GM21360 (cell line): ENCODE measurements at regions not wholly inside any gene's neighbourhood (a gene's known extent, or its start where the extent isn't known, plus 50 kb on each side); places are given as distances from the start of the nearest gene placed in this dataset.
"Not testable (repeated sequence)": the region's sequence is repeated elsewhere in the genome, so short reads cannot be mapped to it uniquely, and the experiment has no call there.

Experiments used
- ATAC-seq: cut with Tn5 transposase; IDR thresholded peaks from one replicate; pipeline ENCODE4 v1.9.1; 2021; ENCODE audit warnings: mild to moderate bottlenecking, moderate library complexity; ENCODE audit not compliant: unreplicated experiment

DNA sequence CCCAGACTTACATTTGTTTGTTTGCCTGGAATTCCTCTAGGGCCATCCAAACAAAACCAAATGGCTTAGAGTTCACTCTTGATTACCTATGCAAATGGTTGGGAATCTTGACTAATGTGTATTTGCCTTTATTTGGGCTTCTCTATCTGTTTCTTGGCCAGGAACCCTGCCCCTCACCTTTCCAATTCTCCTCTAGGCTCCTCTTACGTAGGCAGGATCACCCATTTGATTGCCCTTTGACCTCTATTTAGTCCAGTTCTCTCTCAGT lies 123.0 kb upstream of the DYRK2 start:
- no peak for ATAC-seq

DNA sequence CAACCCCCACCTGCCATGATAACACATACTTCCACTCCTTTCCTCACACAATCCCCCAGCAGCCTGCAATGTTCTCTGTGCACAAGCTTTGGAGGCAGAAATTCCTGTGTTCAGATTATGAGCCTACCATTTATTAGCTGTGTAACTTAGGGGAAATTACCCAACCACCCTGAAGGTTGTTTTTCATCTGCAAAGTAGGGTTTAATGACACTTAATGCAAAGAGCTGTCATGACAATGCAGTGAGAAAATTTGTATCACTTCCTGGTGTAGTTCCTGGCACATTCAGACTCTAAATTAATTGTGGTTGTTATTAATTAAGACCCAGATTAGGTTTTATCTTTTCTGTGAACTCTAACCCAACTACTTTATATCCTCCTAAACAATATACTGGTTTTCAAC lies 122.4 kb upstream of the DYRK2 start:
- no peak for ATAC-seq

DNA sequence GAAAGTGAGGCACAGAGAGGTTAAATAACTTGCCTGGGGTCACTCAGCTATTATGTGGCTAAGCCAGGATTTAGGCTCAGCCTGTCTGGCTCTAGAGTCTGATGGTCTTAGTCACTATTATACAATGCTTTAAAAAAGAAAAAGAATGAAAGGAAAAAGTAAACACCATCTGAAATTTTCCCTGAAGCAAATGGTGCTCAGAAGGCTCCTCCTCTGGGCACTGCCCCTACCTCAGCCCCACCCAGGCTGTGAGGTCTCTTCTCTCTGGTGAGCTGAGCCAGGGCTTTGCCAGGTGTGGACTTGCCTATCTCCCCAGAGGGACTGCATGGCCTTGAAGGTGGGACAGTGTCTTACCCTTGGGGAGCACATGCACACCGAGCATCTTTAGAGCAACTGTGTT lies 117.5 kb upstream of the DYRK2 start:
- no peak for ATAC-seq

DNA sequence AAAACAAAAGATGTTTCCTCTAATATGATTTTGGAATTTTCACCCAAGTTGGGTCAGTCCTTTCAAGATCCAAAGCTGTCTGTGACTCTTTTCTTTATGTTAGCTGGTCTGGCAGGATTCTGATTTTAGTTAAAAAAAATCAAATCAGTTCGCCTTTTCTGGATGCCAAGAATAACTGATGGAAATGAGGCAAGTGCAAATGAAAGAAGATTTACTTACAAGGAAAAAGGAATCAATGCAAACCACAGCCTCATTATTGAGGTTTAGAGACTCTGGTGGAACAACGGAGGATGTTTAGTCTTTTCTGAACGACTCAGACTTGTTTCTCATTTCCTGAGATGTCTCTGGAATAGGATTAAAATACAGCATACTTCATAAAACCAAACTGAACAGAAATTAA lies 117.0 kb upstream of the DYRK2 start:
- ATAC-seq: no peak

DNA sequence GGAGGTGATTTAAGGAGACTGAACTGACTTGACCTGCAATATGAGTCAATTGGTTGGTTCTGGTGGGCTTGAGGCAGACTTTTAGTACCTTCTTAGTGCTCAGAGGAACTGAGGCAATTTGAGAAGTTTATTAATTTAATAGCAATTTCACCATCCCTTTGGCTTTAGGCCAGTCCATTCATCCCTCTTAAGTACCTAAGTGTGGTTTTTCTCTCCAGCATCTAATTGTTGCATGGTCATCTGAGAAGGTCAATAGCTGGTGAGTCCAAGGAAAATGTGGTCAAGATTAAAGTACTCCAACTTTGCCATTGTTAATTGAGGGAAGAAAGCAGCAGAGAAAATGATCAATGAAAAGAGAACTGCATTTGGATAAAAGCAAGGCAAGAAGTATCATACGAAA lies 115.4 kb upstream of the DYRK2 start:
- ATAC-seq: no peak

DNA sequence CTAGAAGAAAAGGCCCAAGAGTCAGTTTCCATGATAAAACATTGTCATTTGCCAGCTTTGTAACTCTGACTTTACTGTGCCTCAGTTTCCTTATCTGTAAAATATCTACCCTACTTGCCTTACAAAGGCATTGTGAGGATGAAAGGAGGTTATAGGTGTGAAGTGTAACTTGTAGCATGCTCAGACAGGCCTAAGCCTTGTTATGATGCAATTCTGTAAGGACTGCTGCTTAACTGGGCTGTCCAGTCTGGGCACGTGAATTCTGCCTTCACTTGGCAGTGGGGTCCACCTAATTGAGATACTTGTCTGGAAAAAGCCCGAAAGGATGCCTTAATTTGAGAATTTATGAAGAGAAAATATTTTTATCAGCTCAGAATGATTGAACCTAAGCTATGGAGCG lies 114.5 kb upstream of the DYRK2 start:
- no peak for ATAC-seq

DNA sequence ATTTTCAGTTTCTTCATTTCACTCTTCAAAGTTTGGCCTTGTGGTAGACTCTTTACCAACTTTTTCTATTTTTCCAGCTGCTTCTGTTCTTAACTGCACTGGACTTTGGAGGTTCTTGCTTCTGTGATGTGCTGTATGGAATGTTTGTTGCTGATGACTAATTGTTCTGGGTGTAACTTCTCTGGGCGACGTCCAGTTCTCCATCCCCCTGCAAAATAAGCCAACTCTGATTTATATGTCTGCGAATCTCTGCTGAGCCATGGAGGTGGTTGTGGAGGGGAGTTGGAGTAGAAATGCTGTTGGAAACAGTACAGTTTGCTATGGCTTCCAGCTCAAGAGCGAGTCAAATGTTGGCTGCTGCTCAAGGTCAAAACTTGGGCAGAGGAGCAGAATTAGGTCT lies 113.9 kb upstream of the DYRK2 start:
- ATAC-seq: no peak

DNA sequence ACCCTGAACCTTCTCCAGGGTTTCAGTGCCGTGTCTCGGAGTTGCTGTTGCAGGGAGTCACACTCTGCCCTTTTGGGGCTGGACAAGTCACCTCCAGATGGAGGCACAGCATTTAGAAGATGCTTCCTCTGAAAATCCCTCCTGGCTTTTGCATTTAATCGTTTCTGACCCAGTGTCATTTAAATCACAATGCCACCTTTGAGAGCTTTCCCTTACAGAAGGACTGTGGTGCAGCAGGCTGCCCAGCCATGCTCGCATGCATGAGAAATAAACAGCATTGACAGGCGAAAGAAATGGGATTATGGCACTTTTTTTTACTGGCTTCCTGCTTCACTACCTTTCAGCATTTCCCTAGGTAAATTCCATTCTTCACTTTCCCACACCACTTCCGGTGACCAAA lies 113.4 kb upstream of the DYRK2 start:
- no peak for ATAC-seq

DNA sequence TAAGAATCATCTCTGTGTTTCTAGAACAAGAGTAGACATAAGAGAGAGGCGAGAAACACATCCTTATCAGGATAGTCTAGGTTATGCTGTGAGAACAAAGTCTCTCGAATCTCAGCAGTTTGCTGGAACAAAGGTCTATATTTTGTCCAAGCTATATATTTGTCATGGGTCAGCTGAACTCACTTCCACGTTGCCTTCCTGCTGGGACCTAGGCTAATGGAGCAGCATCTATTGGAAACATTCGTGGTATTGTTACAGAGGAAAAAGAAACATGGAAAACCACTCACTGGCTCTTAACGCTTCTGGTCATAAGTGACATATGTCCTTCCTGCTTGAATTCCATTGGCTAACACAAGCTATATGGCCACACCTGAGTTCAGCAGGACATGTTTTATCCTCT lies 112.6 kb upstream of the DYRK2 start:
- ATAC-seq: no peak

DNA sequence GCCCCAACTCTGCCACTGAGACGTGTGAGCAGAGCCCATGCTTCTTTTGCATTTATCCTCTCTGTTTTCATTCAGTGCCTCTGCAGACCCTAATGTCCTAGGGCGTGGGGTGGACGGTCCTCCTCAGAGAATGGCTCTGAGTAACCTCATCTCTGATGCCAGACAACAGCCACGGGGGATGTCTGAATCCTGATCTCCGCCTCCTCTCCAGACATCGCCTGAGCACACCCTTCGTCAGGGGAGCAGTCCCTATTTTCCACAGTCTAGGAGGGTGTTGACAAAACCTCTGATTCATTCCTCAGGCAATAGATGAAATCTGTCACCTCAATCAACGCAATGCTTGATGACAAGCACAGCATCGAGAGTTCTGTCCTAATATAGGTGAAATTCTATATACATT lies 109.2 kb upstream of the DYRK2 start:
- ATAC-seq: no peak

DNA sequence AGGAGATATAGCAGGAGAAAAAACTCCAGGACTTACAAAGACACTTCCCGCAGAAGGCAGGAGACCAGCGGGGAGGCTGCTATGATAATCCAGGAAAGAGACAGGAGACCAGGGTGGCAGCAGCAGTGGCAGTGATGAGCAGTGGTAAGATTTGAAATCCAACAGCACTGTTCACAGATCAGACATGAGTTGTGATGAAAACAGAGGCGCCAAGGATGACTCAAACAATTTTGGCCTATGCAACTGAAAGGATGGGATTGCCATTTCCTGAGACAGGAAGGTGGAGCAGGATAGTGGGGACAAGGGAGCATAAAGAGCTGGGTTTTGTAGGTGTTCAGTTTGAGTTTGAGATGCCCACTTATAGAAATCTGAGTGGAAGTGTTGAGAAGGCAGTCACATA lies 108.6 kb upstream of the DYRK2 start:
- no peak for ATAC-seq

DNA sequence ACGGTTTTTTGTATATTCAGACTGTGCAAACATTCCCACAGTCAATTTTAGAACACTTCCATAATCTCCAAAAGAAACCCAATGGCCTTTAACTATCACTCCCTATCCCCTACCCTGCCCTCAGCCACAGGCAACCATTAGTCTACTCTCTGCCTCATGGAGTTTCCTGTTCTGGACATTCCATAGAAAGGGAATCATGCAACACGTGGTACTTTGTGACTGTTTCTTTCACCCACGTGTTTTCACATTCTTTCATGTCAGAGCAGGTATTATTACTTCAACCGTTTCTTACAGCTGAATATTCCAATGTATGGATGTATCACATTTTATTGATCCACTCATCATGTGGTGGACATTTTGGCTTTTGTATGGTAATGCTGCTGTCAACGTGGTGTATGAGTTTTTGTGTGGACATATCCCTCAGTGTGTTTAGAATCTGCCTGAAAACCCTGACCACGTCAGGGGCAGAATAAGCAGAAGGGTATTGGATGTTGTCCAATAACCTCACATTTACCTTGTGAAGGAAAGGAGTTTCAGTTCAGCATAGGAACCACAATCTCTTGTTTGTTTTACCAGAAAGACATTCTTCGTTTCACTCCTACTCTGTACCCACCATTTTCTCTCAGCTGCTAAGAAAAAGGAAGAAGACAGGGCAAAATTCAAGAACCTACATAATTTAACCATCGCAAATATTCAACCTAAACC lies 107.5 kb upstream of the DYRK2 start:
- ATAC-seq: no peak

DNA sequence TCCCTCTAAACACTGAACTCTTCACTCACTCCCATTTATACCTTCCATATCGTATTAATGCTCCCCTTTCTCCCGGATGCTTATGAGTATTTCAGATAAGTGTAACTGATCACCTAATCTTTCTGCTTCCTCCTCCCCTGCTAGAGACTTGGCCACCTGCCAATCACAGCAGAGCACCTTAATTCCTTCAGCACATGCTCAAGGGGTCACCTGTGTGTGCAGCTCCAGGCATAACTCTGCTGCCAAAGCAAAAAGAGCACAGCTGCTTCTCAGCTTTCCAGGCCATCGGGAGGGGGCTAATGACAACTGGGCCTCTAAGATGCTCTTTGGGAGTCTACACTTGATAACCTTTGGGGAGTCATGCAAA lies 106.9 kb upstream of the DYRK2 start:
- ATAC-seq: no peak

DNA sequence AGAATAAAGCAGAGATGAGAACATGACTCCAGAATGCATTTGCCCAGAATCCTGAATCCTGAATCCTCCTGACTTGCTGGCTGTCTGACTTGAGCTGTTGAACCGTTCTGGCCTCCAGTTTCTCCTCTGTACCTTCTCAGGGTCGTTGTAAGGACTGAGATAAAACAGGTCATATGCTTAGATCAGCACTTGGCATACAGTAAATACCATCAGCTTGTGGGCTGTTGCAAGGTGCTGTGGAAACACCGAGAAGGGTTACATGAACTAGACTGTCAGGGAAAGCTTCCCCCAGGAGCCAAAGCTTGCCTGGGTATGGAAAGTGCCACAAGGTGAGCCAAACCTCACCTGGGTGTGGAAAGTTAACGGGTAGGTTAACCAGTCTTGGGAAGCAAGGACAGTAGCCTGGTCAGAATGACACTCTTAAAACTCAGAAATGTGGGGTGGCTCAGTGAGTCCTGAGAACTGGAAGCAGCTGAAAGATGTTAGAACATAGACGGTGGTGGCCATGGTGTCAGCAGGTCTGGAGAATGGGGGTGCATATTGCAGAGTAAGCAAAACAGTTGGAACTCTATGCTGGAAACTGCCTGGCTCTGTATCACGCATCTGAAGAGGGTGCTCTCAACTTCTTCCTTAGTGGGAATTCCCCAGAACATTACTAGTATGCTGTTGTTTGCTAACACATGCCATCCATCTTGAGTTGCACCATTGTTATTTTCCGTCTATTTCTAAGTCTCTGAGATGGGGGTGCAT lies 105.3 kb upstream of the DYRK2 start:
- no peak for ATAC-seq

DNA sequence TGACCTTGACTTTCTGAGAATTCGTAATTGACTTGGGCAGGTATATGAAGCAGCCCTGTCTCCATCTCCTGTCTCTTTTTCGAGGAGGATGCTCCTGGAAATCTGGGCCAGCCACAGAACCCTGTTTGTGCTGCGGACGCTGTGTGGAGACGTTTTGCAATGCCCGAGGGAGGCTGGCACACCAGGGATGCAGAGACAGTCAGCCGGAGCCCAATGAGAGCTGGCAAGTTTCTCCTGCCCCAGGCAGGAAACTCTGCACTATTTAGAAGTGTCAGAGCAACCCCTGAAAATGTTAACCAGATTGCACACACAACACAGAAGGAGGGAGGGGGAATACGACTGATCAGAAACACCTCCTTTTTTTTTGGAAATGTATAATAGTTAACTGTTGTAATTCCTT lies 103.2 kb upstream of the DYRK2 start:
- ATAC-seq: no peak

DNA sequence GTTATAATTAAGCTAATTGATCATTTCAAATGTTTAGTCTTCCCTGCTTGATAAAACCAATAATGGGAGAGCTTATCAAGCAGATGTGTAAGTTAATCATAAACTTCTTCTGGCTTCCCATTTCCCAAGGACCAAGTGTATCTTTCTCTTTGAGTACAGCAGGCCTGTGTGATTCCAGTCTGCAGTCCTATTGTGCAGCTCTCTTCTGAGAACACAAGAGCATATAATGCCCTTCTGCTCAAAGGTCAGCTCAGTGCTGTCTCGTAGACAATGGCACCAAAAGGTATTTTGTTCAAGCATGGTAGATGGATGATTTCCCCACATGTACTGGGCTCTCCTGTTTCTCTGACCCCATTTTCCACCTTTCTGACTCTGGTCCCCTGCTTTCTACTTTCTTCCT lies 101.8 kb upstream of the DYRK2 start:
- no peak for ATAC-seq

DNA sequence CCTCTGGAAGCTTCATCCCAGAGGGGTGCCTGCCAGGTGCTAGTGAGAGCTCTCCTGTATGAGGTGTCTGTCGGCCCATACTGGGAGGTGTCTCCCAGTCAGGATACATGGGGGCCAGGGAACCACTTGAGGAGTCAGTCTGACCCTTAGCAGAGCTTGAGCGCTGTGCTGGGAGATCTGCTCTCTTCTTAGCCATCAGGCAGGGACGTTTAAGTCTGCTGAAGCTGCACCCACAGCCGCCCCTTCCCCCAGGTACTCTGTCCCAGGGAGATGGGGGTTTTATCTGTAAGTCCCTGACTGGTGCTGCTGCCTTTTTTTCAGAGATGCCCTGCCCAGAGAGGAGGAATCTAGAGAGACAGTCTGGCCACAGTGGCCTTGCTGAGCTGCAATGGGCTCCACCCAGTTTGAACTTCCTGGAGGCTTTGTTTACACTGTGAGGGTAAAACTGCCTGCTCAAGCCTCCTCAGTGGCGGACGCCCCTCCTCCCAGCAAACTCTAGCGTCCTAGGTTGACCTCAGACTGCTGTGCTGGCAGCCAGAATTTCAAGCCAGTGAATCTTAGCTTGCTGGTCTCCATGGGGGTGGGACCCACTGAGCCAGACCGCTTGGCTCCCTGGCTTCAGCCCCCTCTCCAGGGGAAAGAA lies 93.3 kb upstream of the DYRK2 start:
- ATAC-seq: not testable (repeated sequence)

DNA sequence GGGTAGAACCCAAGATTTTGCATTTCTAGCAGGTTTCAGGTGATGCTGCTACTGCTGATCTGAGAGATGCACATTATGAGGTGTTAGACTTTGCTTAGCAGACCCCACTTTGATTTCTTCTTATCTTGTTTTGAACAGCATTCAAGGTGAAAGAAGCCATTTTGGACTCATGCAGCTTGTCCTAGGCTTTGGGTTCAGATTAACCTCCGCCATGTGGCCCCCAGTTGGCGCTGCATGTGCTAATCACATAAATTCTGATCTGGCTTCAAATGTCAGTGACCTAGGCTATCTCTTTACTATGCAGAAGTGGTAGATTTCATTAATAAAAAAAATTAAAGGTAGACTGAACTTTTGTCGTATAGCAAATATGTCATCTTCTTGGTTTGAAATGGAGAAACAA lies 89.8 kb upstream of the DYRK2 start:
- no peak for ATAC-seq

DNA sequence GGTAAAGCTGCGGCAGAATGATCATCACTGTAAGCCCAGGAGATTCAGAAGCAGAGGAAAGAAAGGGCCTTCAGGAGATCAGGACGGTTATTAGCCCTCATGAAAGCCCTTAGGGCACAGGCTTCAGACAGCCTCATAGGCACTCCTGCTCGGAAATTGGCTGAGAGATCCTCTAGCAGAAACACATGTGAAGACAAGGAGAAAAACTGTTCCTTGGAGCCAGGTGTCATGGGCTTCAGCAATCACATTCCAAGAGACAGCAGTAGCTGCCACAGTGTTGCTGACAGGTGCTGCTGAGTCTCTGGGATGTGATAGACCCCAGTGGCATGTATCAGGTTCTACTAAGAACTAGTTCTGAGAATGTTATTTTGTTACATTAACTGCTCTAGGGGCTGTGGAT lies 88.8 kb upstream of the DYRK2 start:
- no peak for ATAC-seq

DNA sequence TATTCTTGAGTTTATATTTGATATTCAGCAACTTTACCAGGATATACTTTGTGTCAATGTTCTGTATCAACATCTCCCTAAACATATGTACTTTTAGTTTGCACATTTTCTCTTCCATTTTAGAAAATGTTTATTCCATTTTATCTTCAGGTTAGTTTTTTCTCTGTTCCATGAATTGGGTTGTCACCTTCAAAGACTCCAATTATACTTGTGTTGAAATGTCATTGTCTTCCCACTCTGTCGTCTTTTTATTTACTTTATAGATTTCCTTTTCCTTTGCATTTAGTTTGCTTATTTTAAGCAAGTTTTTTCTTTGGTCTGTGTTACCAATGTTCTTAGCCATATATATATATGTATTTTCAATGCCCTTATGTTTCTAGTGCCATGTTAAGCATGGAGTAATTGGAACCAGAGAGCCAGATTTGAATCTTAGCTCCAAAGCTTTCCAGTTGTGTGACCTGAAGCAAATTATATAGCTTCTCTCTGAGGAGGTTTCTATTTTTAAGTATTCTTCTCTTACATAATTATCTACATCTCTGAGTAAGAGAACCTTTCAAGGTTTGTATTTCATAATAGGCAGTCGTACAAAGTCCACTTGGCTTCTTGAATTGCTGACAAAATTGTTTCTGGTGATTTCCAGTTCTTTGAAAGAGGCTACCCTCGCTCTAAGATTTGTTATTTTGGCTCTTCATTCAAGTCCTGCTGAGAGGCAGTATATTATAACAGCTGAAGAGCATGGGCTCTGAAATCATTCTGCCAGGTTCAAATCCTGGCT lies 85.8 kb upstream of the DYRK2 start:
- ATAC-seq: no peak

DNA sequence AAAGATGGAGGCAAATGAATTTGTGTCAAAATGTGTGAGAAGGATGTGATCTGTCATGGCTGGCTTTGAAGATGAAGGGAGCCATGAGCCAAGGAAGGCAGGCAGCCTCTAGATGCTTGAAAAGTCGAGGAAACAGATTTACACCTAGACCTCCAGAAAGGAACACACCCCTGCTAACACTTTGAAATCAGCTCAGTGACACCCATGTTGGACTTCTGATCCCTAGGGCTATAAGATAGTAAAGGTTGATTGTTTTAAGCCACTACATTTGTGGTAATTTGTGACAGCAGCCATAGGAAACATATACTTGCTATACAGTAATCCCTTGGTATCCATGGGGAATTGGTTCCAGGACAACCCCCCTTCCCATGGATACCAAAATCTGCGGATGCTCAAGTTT lies 80.5 kb upstream of the DYRK2 start:
- no peak for ATAC-seq

DNA sequence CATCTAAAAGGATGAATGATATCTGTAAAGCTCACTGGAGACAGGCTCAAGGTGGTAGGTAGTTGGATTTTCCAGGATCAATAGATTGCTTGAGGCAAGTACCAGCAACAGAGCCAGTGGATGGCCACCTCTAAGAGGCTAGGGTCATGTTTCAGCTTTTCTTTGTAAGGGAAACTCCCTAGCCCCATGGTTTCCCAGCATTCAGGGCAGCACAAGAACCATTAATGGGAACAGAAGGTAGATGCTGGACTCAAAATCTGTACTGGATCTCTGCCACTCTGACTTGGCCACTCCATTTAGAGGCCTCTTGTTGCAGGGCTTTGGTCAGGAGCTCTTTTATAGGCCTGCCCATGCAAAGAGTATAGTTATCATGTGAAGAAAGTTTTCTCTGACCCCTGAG lies 76.1 kb upstream of the DYRK2 start:
- no peak for ATAC-seq
